Stimulated activated CD4-positive, alpha-beta T cell treated with anti-CD3 and anti-CD28 coated beads, Interleukin-1b, Interleukin-23, amount 100 ng/mL, for 48 hours (primary cell): ENCODE measurements at regions not wholly inside any gene's neighbourhood (a gene's known extent, or its start where the extent isn't known, plus 50 kb on each side); places are given as distances from the start of the nearest gene placed in this dataset.
"Not testable (repeated sequence)": the region's sequence is repeated elsewhere in the genome, so short reads cannot be mapped to it uniquely, and the experiment has no call there.

Experiments used
- DNase-seq: peaks from one replicate; pipeline ENCODE4 v3.0.0-alpha.2; 2020

- no peak for DNase-seq
Measured at GRCh38 chr17:33862772-33863602, 392.1 kb upstream of the CCL2 start.

- no peak for DNase-seq
Measured at GRCh38 chr17:33864758-33865229, 390.3 kb upstream of the CCL2 start.

GRCh38 chr17:33868899-33869298, 386.2 kb upstream of the CCL2 start:
- DNase-seq, result no peak

GRCh38 chr17:33870936-33871335, 384.1 kb upstream of the CCL2 start:
- no peak for DNase-seq

GRCh38 chr17:33871720-33872540, 383.2 kb upstream of the CCL2 start:
- DNase-seq, result peak; percentile 5

- DNase-seq, result no peak
Measured at GRCh38 chr17:33873201-33873617, 381.9 kb upstream of the CCL2 start.

- no peak for DNase-seq
Measured at GRCh38 chr17:33874617-33875060, 380.4 kb upstream of the CCL2 start.

- no peak for DNase-seq
Measured at GRCh38 chr17:33875973-33876372, 379.1 kb upstream of the CCL2 start.

- not testable (repeated sequence) for DNase-seq
Measured at GRCh38 chr17:33882273-33882672, 372.8 kb upstream of the CCL2 start.

GRCh38 chr17:33882677-33883076, 372.4 kb upstream of the CCL2 start:
- not testable (repeated sequence) for DNase-seq

- DNase-seq, result no peak
Measured at GRCh38 chr17:33888455-33888854, 366.6 kb upstream of the CCL2 start.

- DNase-seq, result no peak
Measured at GRCh38 chr17:33889040-33889439, 366.0 kb upstream of the CCL2 start.

GRCh38 chr17:33889766-33890165, 365.3 kb upstream of the CCL2 start:
- DNase-seq, result no peak

- DNase-seq, result no peak
Measured at GRCh38 chr17:33892717-33893591, 362.1 kb upstream of the CCL2 start.

GRCh38 chr17:33895491-33895890, 359.6 kb upstream of the CCL2 start:
- DNase-seq, result no peak

- DNase-seq, result no peak
Measured at GRCh38 chr17:33896263-33896662, 358.8 kb upstream of the CCL2 start.

GRCh38 chr17:33901085-33901484, 354.0 kb upstream of the CCL2 start:
- no peak for DNase-seq

- DNase-seq, result no peak
Measured at GRCh38 chr17:33902901-33903449, 352.1 kb upstream of the CCL2 start.

GRCh38 chr17:33904476-33904875, 350.6 kb upstream of the CCL2 start:
- DNase-seq, result no peak

GRCh38 chr17:33905338-33905800, 349.7 kb upstream of the CCL2 start:
- no peak for DNase-seq

- no peak for DNase-seq
Measured at GRCh38 chr17:33908363-33909064, 346.6 kb upstream of the CCL2 start.
